Tibial nerve (tissue), 3 donors: ENCODE measurements at regions not wholly inside any gene's neighbourhood (a gene's known extent, or its start where the extent isn't known, plus 50 kb on each side); places are given as distances from the start of the nearest gene placed in this dataset.

Experiments
- CTCF ChIP-seq, 5 experiments: fragments of 200-600 bp in 3 of 5; fragments of 450-650 bp in 2 of 5; sonication (generic) in 3 of 5; IDR thresholded peaks; one replicate each; pipeline ENCODE4 v1.5.1; 2016 to 2019; ENCODE audit warnings: antibody characterized with exemption in 5 of 5, mild to moderate bottlenecking in 3 of 5, moderate library complexity in 2 of 5
- POLR2A ChIP-seq, 2 donors: fragments of 450-650 bp; IDR thresholded peaks; one replicate each; pipeline ENCODE4 v1.6.1; 2017; ENCODE audit warnings: antibody characterized with exemption in 2 of 2, mild to moderate bottlenecking in 2 of 2, moderate library complexity in 2 of 2

- TF ChIP-seq CTCF (IDR thresholded peaks at IDR 0.05) (no peak), POLR2A (IDR thresholded peaks at IDR 0.05) (no peak)
Measured at GRCh38 chr2:8276026-8276425, 405.8 kb upstream of the ID2 start.
